ENCODE measurements at regions not wholly inside any gene's neighbourhood (a gene's known extent, or its start where the extent isn't known, plus 50 kb on each side); places are given as distances from the start of the nearest gene placed in this dataset.

DNA sequence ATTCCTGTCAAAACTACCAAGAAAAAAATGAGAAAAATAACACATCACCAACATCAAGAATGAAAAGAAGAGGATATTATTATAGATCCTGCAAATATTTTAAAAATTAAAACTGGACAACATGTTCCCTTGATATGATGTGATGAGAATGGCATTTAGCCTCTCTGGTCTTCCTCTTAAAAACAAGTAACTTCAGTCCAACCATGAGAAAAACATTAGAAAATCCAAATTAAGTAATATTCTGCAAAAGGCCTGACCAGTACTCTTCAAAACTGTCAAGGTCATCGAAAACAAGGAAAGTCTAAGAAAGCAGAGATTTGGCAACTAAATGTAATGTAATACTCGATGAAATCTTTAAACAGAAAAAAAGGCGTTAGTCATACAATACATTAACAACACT, 167.1 kb upstream of the SNX2 start:
- TF ChIP-seq FOXM1 (IDR thresholded peaks at IDR 0.05; ENCODE audit: borderline replicate concordance) = no peak
- no peak for TF ChIP-seq BHLHE40 (IDR thresholded peaks at IDR 0.05; ENCODE audit: borderline replicate concordance)
- TF ChIP-seq, protein P1, sequence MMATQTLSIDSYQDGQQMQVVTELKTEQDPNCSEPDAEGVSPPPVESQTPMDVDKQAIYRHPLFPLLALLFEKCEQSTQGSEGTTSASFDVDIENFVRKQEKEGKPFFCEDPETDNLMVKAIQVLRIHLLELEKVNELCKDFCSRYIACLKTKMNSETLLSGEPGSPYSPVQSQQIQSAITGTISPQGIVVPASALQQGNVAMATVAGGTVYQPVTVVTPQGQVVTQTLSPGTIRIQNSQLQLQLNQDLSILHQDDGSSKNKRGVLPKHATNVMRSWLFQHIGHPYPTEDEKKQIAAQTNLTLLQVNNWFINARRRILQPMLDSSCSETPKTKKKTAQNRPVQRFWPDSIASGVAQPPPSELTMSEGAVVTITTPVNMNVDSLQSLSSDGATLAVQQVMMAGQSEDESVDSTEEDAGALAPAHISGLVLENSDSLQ (IDR thresholded peaks at IDR 0.05) = no peak
- TF ChIP-seq FOXA1 (IDR thresholded peaks at IDR 0.05) = no peak
- no peak for TF ChIP-seq LEF1 (IDR thresholded peaks at IDR 0.05; ENCODE audit: borderline replicate concordance)
- TF ChIP-seq ELF4 (IDR thresholded peaks at IDR 0.05) = no peak
- no peak for TF ChIP-seq SUZ12 (IDR thresholded peaks at IDR 0.05)
- no peak for TF ChIP-seq FOXK2 (IDR thresholded peaks at IDR 0.05)
- no peak for TF ChIP-seq SP1 (IDR thresholded peaks at IDR 0.05)
